ENCODE measurements at regions not wholly inside any gene's neighbourhood (a gene's known extent, or its start where the extent isn't known, plus 50 kb on each side); places are given as distances from the start of the nearest gene placed in this dataset.

GRCh38 chr10:42943025-42943818 is 133.6 kb upstream of the RET start:
- ChIA-PET POLR2A (interaction anchor here (0.9 kb wide), 1 partner anchor 160 kb away, joined by 3 read pairs; no protein-coding TSS in a partner anchor), CTCF (interaction anchor here (0.6 kb wide), 1 partner anchor 1418 kb away, joined by 3 read pairs; no protein-coding TSS in a partner anchor)
- no peak for DNase-seq (ENCODE audit: extremely low spot score)
- TF ChIP-seq TARDBP (IDR thresholded peaks at IDR 0.05) (no peak), ZNF384 (IDR thresholded peaks at IDR 0.05) (no peak), BHLHE40 (IDR thresholded peaks at IDR 0.05; ENCODE audit: borderline replicate concordance) (no peak), SP1 (IDR thresholded peaks at IDR 0.05) (no peak), NFRKB (IDR thresholded peaks at IDR 0.05) (no peak), L3MBTL2 (conservative IDR thresholded peaks at IDR 0.05) (no peak), CTBP1 (IDR thresholded peaks at IDR 0.05; ENCODE audit: borderline replicate concordance) (no peak), ELF4 (IDR thresholded peaks at IDR 0.05) (no peak), FOXA1 (IDR thresholded peaks at IDR 0.05) (no peak), LEF1 (IDR thresholded peaks at IDR 0.05; ENCODE audit: borderline replicate concordance) (no peak), HDGF (IDR thresholded peaks at IDR 0.05; ENCODE audit: borderline replicate concordance) (no peak), FOXM1 (IDR thresholded peaks at IDR 0.05; ENCODE audit: borderline replicate concordance) (no peak), FOXK2 (IDR thresholded peaks at IDR 0.05) (no peak), SUZ12 (IDR thresholded peaks at IDR 0.05) (no peak), ARNT (IDR thresholded peaks at IDR 0.05) (no peak)
- TF ChIP-seq, protein P1, sequence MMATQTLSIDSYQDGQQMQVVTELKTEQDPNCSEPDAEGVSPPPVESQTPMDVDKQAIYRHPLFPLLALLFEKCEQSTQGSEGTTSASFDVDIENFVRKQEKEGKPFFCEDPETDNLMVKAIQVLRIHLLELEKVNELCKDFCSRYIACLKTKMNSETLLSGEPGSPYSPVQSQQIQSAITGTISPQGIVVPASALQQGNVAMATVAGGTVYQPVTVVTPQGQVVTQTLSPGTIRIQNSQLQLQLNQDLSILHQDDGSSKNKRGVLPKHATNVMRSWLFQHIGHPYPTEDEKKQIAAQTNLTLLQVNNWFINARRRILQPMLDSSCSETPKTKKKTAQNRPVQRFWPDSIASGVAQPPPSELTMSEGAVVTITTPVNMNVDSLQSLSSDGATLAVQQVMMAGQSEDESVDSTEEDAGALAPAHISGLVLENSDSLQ (IDR thresholded peaks at IDR 0.05): no peak

DNA sequence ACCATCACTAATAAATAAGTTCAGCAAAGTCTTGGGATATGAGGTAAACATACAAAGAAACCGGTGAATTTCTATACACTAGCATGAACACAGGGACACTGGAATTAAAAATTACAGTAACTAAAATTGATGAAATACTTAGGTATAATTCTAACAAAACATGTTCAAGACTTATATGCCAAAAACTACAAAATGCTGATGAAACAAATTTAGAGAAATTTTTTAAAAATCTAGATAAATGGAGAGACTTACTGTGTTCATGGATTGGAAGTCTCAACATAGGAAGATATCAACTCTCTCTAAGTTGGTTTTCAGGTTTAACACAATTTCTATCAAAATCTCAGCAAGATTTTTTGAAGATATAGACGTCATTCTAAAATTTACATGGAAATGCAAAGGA is 128.8 kb upstream of the RET start:
- ChIA-PET CTCF (no interaction called here), POLR2A (no interaction called here)
- DNase-seq (ENCODE audit: extremely low spot score): no peak
- TF ChIP-seq NFRKB (IDR thresholded peaks at IDR 0.05) (no peak), TARDBP (IDR thresholded peaks at IDR 0.05) (no peak), ELF4 (IDR thresholded peaks at IDR 0.05) (no peak), SUZ12 (IDR thresholded peaks at IDR 0.05) (no peak), LEF1 (IDR thresholded peaks at IDR 0.05; ENCODE audit: borderline replicate concordance) (no peak), CTBP1 (IDR thresholded peaks at IDR 0.05; ENCODE audit: borderline replicate concordance) (no peak), BHLHE40 (IDR thresholded peaks at IDR 0.05; ENCODE audit: borderline replicate concordance) (no peak), FOXK2 (IDR thresholded peaks at IDR 0.05) (no peak), ZNF384 (IDR thresholded peaks at IDR 0.05) (no peak), L3MBTL2 (conservative IDR thresholded peaks at IDR 0.05) (no peak), ARNT (IDR thresholded peaks at IDR 0.05) (no peak), HDGF (IDR thresholded peaks at IDR 0.05; ENCODE audit: borderline replicate concordance) (no peak), FOXA1 (IDR thresholded peaks at IDR 0.05) (no peak), SP1 (IDR thresholded peaks at IDR 0.05) (no peak), FOXM1 (IDR thresholded peaks at IDR 0.05; ENCODE audit: borderline replicate concordance) (no peak)
- TF ChIP-seq, protein P1 (IDR thresholded peaks at IDR 0.05): no peak

GRCh38 chr10:42949287-42949686 is 127.6 kb upstream of the RET start:
- ChIA-PET CTCF (no interaction called here), POLR2A (no interaction called here)
- TF ChIP-seq ARNT (IDR thresholded peaks at IDR 0.05) (no peak), CTBP1 (IDR thresholded peaks at IDR 0.05; ENCODE audit: borderline replicate concordance) (no peak), BHLHE40 (IDR thresholded peaks at IDR 0.05; ENCODE audit: borderline replicate concordance) (no peak), FOXM1 (IDR thresholded peaks at IDR 0.05; ENCODE audit: borderline replicate concordance) (no peak), ELF4 (IDR thresholded peaks at IDR 0.05) (no peak), L3MBTL2 (conservative IDR thresholded peaks at IDR 0.05) (no peak), ZNF384 (IDR thresholded peaks at IDR 0.05) (no peak), FOXK2 (IDR thresholded peaks at IDR 0.05) (no peak), HDGF (IDR thresholded peaks at IDR 0.05; ENCODE audit: borderline replicate concordance) (no peak), TARDBP (IDR thresholded peaks at IDR 0.05) (no peak), SUZ12 (IDR thresholded peaks at IDR 0.05) (no peak), FOXA1 (IDR thresholded peaks at IDR 0.05) (no peak), LEF1 (IDR thresholded peaks at IDR 0.05; ENCODE audit: borderline replicate concordance) (no peak), SP1 (IDR thresholded peaks at IDR 0.05) (no peak)
- no peak for DNase-seq (ENCODE audit: extremely low spot score)

DNA sequence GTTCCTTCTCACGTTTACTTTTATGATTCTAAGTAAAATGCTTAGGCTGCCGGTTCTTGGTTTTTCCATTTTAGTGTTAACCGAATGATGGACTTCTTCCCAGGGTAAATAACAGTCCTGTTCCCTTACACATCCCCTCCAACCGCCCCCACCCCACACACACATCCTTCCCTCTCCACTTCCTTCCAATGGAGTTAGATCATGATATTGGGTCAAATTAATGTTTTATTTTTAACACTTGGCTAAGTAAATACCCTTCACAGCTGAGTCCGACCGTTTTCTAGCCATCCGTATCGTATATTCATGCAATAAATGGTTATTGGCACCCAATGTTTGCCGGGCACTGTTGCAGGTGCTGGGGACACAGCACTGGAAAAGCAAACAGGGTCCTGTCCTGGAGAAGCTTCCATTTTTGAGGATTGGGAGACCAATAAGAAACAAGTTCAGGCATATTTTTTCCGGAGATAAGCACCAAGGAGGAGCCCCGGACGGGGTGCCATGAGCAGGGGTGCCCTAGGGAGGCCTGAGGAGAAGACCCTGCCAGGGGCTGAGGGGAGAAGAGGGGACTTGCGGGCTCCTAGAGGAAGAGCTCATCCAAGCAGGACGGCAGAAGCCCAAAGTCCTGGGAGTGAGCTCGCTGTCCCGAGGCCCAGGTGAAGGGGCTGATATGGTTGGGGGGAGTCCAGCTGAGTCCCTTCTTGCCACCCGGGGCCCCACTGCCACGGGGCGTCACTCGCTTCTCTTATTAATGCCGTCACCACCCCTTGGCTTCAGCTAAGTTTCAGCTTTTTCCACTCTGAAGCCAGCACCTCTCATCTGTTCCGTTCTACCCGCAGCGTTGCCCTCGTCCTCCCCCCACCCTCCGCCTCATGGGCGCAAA is 126.0 kb upstream of the RET start:
- DNase-seq (ENCODE audit: extremely low spot score): no peak
- TF ChIP-seq NFRKB (IDR thresholded peaks at IDR 0.05): no peak
- TF ChIP-seq SUZ12 (IDR thresholded peaks at IDR 0.05): no peak
- no peak for TF ChIP-seq SP1 (IDR thresholded peaks at IDR 0.05)
- no peak for TF ChIP-seq TARDBP (IDR thresholded peaks at IDR 0.05)
- TF ChIP-seq HDGF (IDR thresholded peaks at IDR 0.05; ENCODE audit: borderline replicate concordance): no peak
- TF ChIP-seq CTBP1 (IDR thresholded peaks at IDR 0.05; ENCODE audit: borderline replicate concordance): no peak
- TF ChIP-seq, protein P1 (IDR thresholded peaks at IDR 0.05): no peak
- no peak for TF ChIP-seq FOXK2 (IDR thresholded peaks at IDR 0.05)
- no peak for TF ChIP-seq BHLHE40 (IDR thresholded peaks at IDR 0.05; ENCODE audit: borderline replicate concordance)
- TF ChIP-seq L3MBTL2 (conservative IDR thresholded peaks at IDR 0.05): no peak
- no peak for TF ChIP-seq LEF1 (IDR thresholded peaks at IDR 0.05; ENCODE audit: borderline replicate concordance)
- TF ChIP-seq FOXA1 (IDR thresholded peaks at IDR 0.05): no peak
- TF ChIP-seq ELF4 (IDR thresholded peaks at IDR 0.05): no peak
- TF ChIP-seq ARNT (IDR thresholded peaks at IDR 0.05): no peak
- no peak for TF ChIP-seq FOXM1 (IDR thresholded peaks at IDR 0.05; ENCODE audit: borderline replicate concordance)
- no peak for TF ChIP-seq ZNF384 (IDR thresholded peaks at IDR 0.05)
- CTCF ChIA-PET: interaction anchor here (0.6 kb wide), 1 partner anchor 348 kb away, joined by 3 read pairs; no protein-coding TSS in a partner anchor
- POLR2A ChIA-PET: no interaction called here

All from HEK293T (cell line).